ENCODE measurements at regions not wholly inside any gene's neighbourhood (a gene's known extent, or its start where the extent isn't known, plus 50 kb on each side); places are given as distances from the start of the nearest gene placed in this dataset.

DNA sequence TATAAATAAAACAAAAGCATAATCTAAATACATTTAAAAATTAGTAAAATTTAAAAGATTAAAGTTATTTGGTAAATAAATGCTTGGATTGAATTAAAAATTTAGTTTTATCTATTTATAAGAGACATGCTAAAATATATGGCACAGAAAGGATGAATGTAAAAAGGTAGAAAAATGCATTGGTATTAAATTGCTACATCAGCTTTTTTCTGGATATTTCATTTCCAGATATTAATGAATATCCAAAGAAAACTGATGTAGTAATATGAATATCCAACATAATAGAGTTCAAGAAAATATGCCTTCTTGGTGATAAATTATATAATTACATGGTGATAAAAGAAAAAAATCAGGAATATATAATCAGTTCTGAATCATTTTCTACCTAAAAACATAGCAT lies 1743.9 kb downstream of the RPA4 start:
- H3K4me3 ChIP-seq (ENCODE audit: low read depth, low read length) = no peak overlapping the region
- TF ChIP-seq, protein P1, sequence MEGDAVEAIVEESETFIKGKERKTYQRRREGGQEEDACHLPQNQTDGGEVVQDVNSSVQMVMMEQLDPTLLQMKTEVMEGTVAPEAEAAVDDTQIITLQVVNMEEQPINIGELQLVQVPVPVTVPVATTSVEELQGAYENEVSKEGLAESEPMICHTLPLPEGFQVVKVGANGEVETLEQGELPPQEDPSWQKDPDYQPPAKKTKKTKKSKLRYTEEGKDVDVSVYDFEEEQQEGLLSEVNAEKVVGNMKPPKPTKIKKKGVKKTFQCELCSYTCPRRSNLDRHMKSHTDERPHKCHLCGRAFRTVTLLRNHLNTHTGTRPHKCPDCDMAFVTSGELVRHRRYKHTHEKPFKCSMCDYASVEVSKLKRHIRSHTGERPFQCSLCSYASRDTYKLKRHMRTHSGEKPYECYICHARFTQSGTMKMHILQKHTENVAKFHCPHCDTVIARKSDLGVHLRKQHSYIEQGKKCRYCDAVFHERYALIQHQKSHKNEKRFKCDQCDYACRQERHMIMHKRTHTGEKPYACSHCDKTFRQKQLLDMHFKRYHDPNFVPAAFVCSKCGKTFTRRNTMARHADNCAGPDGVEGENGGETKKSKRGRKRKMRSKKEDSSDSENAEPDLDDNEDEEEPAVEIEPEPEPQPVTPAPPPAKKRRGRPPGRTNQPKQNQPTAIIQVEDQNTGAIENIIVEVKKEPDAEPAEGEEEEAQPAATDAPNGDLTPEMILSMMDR (IDR thresholded peaks at IDR 0.05; ENCODE audit: borderline replicate concordance, insufficient read depth, low read depth, low read length) = no peak

DNA sequence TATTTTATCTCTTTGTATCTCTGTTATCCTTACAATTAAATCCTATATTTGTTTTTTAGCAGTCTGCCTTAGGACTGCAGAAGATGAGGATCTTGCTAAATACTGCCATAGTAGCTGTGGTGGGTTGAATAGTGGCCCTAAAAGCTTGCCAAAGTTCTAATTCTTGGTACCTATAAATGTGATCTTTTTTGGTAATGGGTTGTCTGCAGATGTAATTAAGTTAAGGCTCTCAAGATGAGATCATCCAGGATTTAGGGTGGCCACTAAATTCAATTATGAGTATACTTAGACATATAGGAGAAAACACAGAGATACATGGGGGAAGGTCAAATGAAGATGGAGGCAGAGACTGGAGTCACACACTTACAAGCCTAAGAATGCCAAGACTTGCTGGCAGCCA lies 1753.7 kb downstream of the RPA4 start:
- no peak overlapping the region for H3K4me3 ChIP-seq (ENCODE audit: low read depth, low read length)
- TF ChIP-seq, protein P1 (IDR thresholded peaks at IDR 0.05; ENCODE audit: borderline replicate concordance, insufficient read depth, low read depth, low read length) = no peak

GRCh38 chrX:98646351-98646750 lies 1762.6 kb downstream of the RPA4 start:
- H3K4me3 ChIP-seq (ENCODE audit: low read depth, low read length) = no peak overlapping the region
- TF ChIP-seq, protein P1 (IDR thresholded peaks at IDR 0.05; ENCODE audit: borderline replicate concordance, insufficient read depth, low read depth, low read length) = no peak

GRCh38 chrX:98654565-98654964 lies 1755.5 kb downstream of the PCDH19 start:
- TF ChIP-seq, protein P1 (IDR thresholded peaks at IDR 0.05; ENCODE audit: borderline replicate concordance, insufficient read depth, low read depth, low read length) = no peak
- no peak overlapping the region for H3K4me3 ChIP-seq (ENCODE audit: low read depth, low read length)
